ENCODE measurements at regions not wholly inside any gene's neighbourhood (a gene's known extent, or its start where the extent isn't known, plus 50 kb on each side); places are given as distances from the start of the nearest gene placed in this dataset.

DNA sequence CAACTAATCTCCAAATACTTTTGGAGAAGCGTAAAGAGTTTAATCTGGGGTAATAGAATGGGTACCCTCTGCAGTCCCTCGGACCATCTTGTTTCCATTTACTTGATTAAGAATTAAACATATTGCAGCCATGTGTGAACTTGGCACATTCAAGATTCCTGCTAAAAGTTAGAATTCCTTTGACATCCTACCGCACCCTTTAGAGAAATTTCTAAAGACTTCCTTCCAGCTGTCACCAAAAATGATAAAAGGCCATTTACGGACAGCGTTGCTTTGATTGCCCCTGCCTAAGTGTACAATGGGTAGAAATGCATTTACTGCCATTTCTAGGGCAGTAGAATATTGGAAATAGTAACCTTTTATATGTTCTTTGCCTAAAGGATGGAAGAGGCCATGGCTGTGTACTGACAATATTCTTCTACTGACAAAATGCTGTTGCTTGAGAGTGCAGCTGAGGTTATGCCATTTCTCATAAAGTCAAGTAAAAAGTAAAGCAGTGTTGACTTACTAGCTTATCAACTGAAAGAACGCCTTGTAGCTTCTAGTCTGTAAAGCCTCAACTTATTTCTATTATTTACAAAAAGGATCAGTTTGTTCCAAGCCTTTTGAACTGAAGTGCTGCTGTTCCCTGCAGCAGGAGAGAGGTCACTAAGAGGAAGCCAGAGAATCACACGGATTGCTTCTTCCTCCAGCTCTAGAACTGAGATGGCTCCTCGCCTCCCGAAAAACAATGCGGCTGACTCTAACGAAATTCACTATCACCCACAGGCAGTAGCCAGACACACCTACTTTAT lies 139.8 kb upstream of the BASP1 start:
- TF ChIP-seq, protein P1, sequence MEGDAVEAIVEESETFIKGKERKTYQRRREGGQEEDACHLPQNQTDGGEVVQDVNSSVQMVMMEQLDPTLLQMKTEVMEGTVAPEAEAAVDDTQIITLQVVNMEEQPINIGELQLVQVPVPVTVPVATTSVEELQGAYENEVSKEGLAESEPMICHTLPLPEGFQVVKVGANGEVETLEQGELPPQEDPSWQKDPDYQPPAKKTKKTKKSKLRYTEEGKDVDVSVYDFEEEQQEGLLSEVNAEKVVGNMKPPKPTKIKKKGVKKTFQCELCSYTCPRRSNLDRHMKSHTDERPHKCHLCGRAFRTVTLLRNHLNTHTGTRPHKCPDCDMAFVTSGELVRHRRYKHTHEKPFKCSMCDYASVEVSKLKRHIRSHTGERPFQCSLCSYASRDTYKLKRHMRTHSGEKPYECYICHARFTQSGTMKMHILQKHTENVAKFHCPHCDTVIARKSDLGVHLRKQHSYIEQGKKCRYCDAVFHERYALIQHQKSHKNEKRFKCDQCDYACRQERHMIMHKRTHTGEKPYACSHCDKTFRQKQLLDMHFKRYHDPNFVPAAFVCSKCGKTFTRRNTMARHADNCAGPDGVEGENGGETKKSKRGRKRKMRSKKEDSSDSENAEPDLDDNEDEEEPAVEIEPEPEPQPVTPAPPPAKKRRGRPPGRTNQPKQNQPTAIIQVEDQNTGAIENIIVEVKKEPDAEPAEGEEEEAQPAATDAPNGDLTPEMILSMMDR (IDR thresholded peaks at IDR 0.05; ENCODE audit: low read length), result no peak
- no peak for TF ChIP-seq EZH2 (IDR thresholded peaks at IDR 0.05; ENCODE audit: borderline replicate concordance, low read length)
